ENCODE measurements at regions not wholly inside any gene's neighbourhood (a gene's known extent, or its start where the extent isn't known, plus 50 kb on each side); places are given as distances from the start of the nearest gene placed in this dataset.

DNA sequence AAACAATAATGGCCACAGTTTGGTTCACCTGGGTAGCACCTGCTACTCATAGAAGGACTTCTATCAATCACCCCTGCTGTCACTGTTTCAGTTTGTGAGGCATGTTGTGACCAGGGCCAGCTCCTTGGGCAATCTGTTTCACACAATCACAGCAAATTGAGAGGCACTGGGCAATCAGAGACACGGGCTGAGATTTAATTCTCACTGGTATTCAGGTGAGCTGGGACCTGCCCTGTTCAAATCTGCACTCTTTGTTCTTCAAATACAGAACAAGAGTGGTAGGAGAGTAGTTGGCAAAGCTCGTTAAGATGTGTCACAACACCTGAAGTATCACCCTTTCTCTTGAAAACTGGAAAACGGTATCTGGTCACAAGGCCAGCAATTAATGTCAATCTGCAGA lies 57.8 kb upstream of the NAP1L1 start:
- Mint-ChIP-seq H3K27ac (no peak overlapping the region), H3K27me3 (ENCODE audit: low read depth) (peaks cover 9% of the 10 kb centered on the region), H3K9me3 (peaks cover 3 to 6% of the 10 kb centered on the region in 2 donors), H3K4me1 (ENCODE audit: low read depth) (peaks cover 16% of the 10 kb centered on the region), H3K4me3 (no peak overlapping the region), H3K36me3 (ENCODE audit: insufficient read depth in 2 of 2) (peaks cover 6 to 7% of the 10 kb centered on the region in 2 donors)
- DNase-seq (no peak), ATAC-seq (replicated peaks in 1 of 2) (no peak)

DNA sequence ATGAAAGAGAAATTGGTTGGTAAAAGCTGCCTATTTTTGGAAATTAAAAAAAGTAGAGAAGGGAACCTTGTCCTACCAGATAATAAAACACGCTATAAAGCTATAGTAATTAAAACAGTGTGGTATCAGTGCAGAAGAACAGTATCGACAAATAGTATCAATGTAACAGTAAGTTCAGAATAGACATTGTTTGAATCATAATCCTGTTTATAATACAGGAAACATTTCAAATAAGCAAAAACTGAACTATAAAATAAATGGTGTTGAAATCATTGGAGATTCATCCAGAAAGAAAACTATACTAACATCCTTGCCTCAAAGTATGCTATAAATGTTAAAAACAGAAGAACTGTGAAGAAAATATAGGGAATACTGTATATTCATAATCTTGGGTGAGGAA lies 54.2 kb upstream of the NAP1L1 start:
- DNase-seq = no peak
- ATAC-seq (replicated peaks in 1 of 2) = no peak
- peaks cover 7% of the 10 kb centered on the region in 2 donors for H3K36me3 Mint-ChIP-seq (ENCODE audit: insufficient read depth in 2 of 2)
- H3K27me3 Mint-ChIP-seq (ENCODE audit: low read depth) = peaks cover 6% of the 10 kb centered on the region
- H3K4me3 Mint-ChIP-seq = no peak overlapping the region
- peaks cover 3 to 6% of the 10 kb centered on the region in 2 donors for H3K9me3 Mint-ChIP-seq
- H3K27ac Mint-ChIP-seq = no peak overlapping the region
- peaks cover 7% of the 10 kb centered on the region for H3K4me1 Mint-ChIP-seq (ENCODE audit: low read depth)

DNA sequence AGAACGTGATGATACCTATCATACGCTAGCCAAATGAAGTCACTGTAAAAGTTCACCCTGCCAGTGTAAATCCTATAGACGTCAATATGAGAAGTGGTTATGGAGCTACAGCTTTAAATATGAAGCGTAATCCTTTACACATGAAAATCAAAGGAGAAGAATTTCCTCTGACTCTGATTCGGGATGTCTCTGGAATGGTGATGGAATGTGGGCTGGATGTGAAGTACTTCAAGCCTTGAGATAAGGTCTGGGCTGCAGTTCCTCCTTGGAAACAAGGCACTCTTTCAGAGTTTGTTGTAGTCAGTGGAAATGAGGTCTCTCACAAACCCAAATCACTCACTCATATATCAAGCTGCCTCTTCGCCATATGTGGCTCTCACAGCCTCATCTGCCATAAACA lies 53.1 kb upstream of the NAP1L1 start:
- ATAC-seq (replicated peaks in 1 of 2) (no peak), DNase-seq (no peak)
- Mint-ChIP-seq H3K9me3 (peaks cover 3 to 6% of the 10 kb centered on the region in 2 donors), H3K4me3 (no peak overlapping the region), H3K27me3 (ENCODE audit: low read depth) (peaks cover 6% of the 10 kb centered on the region), H3K27ac (no peak overlapping the region), H3K4me1 (ENCODE audit: low read depth) (no peaks in the 10 kb centered on the region), H3K36me3 (ENCODE audit: insufficient read depth in 2 of 2) (peaks cover 7% of the 10 kb centered on the region in 2 donors)

GRCh38 chr12:76135456-76135855 lies 51.0 kb upstream of the NAP1L1 start:
- H3K27ac Mint-ChIP-seq = no peak overlapping the region
- ATAC-seq (replicated peaks in 1 of 2) (no peak), DNase-seq (no peak)
- peaks cover 3 to 6% of the 10 kb centered on the region in 2 donors for H3K9me3 Mint-ChIP-seq
- H3K4me1 Mint-ChIP-seq (ENCODE audit: low read depth) = no peaks in the 10 kb centered on the region
- H3K4me3 Mint-ChIP-seq = no peak overlapping the region
- H3K36me3 Mint-ChIP-seq (ENCODE audit: insufficient read depth in 2 of 2) = peaks cover 7% of the 10 kb centered on the region in 2 donors
- H3K27me3 Mint-ChIP-seq (ENCODE audit: low read depth) = peaks cover 6% of the 10 kb centered on the region

Data from activated T-cell treated with anti-CD3 and anti-CD28 coated beads, Interleukin-2, amount 50 U/mL, for 72 hours (primary cell).